PC-9 (cell line): ENCODE measurements at regions not wholly inside any gene's neighbourhood (a gene's known extent, or its start where the extent isn't known, plus 50 kb on each side); places are given as distances from the start of the nearest gene placed in this dataset.

Source experiments
- EZH2 ChIP-seq: fragments of 200-600 bp; sonication (generic); IDR thresholded peaks from 2 replicates; pipeline ENCODE4 v1.8.0; 2017; ENCODE audit warnings: antibody characterized with exemption, low read depth
- TF ChIP-seq, protein P1 (sequence below): fragments of 200-600 bp; sonication (generic); conservative IDR thresholded peaks from 2 replicates; pipeline ENCODE4 v1.6.1; 2017; ENCODE audit warnings: mixed run types, antibody characterized with exemption, mild to moderate bottlenecking, moderate library complexity

GRCh38 chr2:220366765-220367164, 739.3 kb downstream of the SLC4A3 start:
- TF ChIP-seq EZH2, result no peak
- TF ChIP-seq, protein P1, sequence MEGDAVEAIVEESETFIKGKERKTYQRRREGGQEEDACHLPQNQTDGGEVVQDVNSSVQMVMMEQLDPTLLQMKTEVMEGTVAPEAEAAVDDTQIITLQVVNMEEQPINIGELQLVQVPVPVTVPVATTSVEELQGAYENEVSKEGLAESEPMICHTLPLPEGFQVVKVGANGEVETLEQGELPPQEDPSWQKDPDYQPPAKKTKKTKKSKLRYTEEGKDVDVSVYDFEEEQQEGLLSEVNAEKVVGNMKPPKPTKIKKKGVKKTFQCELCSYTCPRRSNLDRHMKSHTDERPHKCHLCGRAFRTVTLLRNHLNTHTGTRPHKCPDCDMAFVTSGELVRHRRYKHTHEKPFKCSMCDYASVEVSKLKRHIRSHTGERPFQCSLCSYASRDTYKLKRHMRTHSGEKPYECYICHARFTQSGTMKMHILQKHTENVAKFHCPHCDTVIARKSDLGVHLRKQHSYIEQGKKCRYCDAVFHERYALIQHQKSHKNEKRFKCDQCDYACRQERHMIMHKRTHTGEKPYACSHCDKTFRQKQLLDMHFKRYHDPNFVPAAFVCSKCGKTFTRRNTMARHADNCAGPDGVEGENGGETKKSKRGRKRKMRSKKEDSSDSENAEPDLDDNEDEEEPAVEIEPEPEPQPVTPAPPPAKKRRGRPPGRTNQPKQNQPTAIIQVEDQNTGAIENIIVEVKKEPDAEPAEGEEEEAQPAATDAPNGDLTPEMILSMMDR, result no peak
